GM12878 (cell line): ENCODE measurements at regions not wholly inside any gene's neighbourhood (a gene's known extent, or its start where the extent isn't known, plus 50 kb on each side); places are given as distances from the start of the nearest gene placed in this dataset.

ENCODE experiments used
- ASH2L ChIP-seq: fragments of 300-600, 200-600 bp; sonication (generic); IDR thresholded peaks from 2 replicates; pipeline ENCODE4 v1.6.1; 2017; ENCODE audit warnings: low read depth, mild to moderate bottlenecking, borderline replicate concordance
- BHLHE40 ChIP-seq, 2 experiments: fragments of 450-650 bp in 1 of 2; IDR thresholded peaks; 2 replicates each; pipeline ENCODE4 v1.6.1; 2011 to 2017; ENCODE audit warnings: low read depth in 2 of 2, borderline replicate concordance in 1 of 2, improper control_type of control experiment in 1 of 2, low read length in 1 of 2, mild to moderate bottlenecking in 1 of 2
- CTCF ChIP-seq, 3 experiments: IDR thresholded peaks in 2 of 3; conservative IDR thresholded peaks in 1 of 3; 2 replicates each; pipeline ENCODE4 v1.5.1; 2011; ENCODE audit warnings: low read depth in 3 of 3, low read length in 3 of 3, mild to moderate bottlenecking in 3 of 3, control low read depth in 2 of 3, moderate library complexity in 2 of 3, inconsistent platforms in 1 of 3, mixed read lengths in 1 of 3; ENCODE audit not compliant: control insufficient read depth in 2 of 3, insufficient read depth in 1 of 3; ENCODE audit errors: extremely low read depth in 1 of 3
- HCFC1 ChIP-seq: fragments of 150-350 bp; IDR thresholded peaks from 2 replicates; pipeline ENCODE4 v1.6.1; 2014; ENCODE audit warnings: low read length
- MTA3 ChIP-seq: IDR thresholded peaks from 2 replicates; pipeline ENCODE4 v1.6.1; 2012; ENCODE audit warnings: low read length, inconsistent platforms, borderline replicate concordance
- MYC ChIP-seq: IDR thresholded peaks from 2 replicates; pipeline ENCODE4 v1.6.1; 2011; ENCODE audit warnings: mild to moderate bottlenecking, low read length, moderate library complexity, inconsistent platforms; ENCODE audit not compliant: insufficient read depth, insufficient replicate concordance, insufficient read length, severe bottlenecking
- NFIC ChIP-seq: IDR thresholded peaks from 2 replicates; pipeline ENCODE4 v1.6.1; 2012; ENCODE audit warnings: low read depth, mild to moderate bottlenecking, inconsistent platforms, low read length, moderate library complexity
- RELA ChIP-seq: fragments of 450-650 bp; IDR thresholded peaks from 2 replicates; pipeline ENCODE4 v1.8.0; 2014; ENCODE audit warnings: borderline replicate concordance; ENCODE audit not compliant: partially characterized antibody
- ZBTB4 ChIP-seq: fragments of 450-650 bp; formaldehyde crosslinking; IDR thresholded peaks from 2 replicates; pipeline ENCODE4 v1.4.0; 2022; ENCODE audit warnings: mild to moderate bottlenecking, moderate library complexity

- TF ChIP-seq CTCF (IDR thresholded peaks at IDR 0.05 in 2 of 3, conservative IDR thresholded peaks at IDR 0.05 in 1 of 3; ENCODE audit: control insufficient read depth in 2 of 3, extremely low read depth in 1 of 3, insufficient read depth in 1 of 3, low read depth in 3 of 3, low read length in 3 of 3) (no peak), BHLHE40 (IDR thresholded peaks at IDR 0.05; ENCODE audit: borderline replicate concordance in 1 of 2, low read depth in 2 of 2, low read length in 1 of 2) (no peak), MYC (no peak), NFIC (no peak), HCFC1 (no peak), MTA3 (no peak), ZBTB4 (CRISPR knock-in tag) (no peak), ASH2L (no peak), RELA (no peak)
Observed at GRCh38 chr16:8430401-8430800, 159.9 kb downstream of the TMEM114 start.
